Rectal smooth muscle tissue (tissue), 1 donor: ENCODE measurements at regions not wholly inside any gene's neighbourhood (a gene's known extent, or its start where the extent isn't known, plus 50 kb on each side); places are given as distances from the start of the nearest gene placed in this dataset.

Source experiments
- H3K27ac ChIP-seq: one replicate; pipeline ENCODE4 v1.7.0; 2013; ENCODE audit warnings: low read depth, low read length, inconsistent platforms
- H3K27me3 ChIP-seq: one replicate; pipeline ENCODE4 v1.7.0; 2013; ENCODE audit warnings: low read length; ENCODE audit not compliant: control insufficient read depth, insufficient read depth
- H3K36me3 ChIP-seq: one replicate; pipeline ENCODE4 v1.7.0; 2013; ENCODE audit warnings: low read length; ENCODE audit not compliant: control insufficient read depth, insufficient read depth
- H3K4me1 ChIP-seq: one replicate; pipeline ENCODE4 v1.7.0; 2013; ENCODE audit warnings: low read length; ENCODE audit not compliant: control insufficient read depth, insufficient read depth
- H3K4me3 ChIP-seq: one replicate; pipeline ENCODE4 v1.7.0; 2013; ENCODE audit warnings: low read length
- H3K9ac ChIP-seq: one replicate; pipeline ENCODE4 v1.7.0; 2013; ENCODE audit warnings: low read length

- no peak overlapping the region for H3K27ac ChIP-seq
- H3K4me1 ChIP-seq = no peaks in the 10 kb centered on the region
- H3K36me3 ChIP-seq = no peaks in the 10 kb centered on the region
- no peak overlapping the region for H3K9ac ChIP-seq
- no peak overlapping the region for H3K4me3 ChIP-seq
- H3K27me3 ChIP-seq = no peaks in the 10 kb centered on the region
Measured at GRCh38 chr10:90414926-90415325, 442.9 kb downstream of the HTR7 start.

DNA sequence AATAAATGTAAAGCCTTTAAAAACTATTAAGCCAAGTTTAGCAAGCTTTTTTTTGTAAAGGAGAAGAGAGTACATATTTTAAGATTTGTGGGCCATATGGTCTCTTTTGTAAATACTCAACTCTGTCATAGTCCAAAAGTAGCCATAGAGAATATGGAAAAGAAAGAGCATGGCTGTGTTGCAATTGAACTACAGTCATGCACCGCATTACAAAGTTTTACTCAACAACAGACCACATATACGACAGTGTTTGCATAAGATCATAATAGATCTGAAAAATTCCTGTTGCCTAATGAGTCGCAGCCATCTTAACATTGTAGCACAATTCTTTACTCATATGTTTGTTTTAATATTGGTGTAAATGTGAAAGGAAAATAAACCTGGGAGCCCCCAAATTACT lies 440.8 kb downstream of the HTR7 start:
- Histone ChIP-seq H3K4me3 (no peak overlapping the region), H3K4me1 (no peaks in the 10 kb centered on the region), H3K36me3 (no peaks in the 10 kb centered on the region), H3K27ac (no peak overlapping the region), H3K27me3 (no peaks in the 10 kb centered on the region), H3K9ac (no peak overlapping the region)

DNA sequence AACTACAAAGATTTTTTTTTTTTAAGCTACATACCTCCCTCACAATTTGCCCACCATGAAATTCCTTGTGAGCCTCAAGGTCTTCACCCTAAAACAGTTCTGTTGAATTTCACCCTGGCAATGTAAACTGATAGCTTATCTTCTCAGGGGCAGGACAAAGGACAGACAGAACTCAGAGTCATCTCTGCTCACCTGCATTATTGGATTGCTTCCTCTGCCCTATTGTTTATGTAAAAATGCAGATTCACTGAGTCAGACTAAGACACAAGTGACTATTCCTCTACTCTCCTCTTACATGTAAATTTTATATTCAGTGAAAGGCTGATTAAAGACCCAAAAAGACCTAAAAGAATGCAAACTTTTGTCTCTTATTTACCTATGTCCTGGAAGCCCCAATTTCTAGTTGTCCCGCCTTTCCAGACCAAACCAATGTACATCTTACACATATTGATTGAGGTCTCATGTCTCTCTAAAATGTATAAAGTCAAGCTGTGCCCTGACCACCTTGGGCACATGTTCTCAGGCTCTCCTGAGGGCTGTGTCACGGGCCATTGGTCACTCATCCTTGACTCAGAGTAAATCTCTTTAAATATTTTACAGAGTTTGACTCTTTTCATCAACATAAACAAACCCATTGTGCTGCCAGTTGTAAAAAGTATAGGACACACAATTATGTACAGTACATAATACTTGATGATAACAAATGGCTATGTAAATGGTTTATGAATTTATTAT lies 440.2 kb downstream of the HTR7 start:
- Histone ChIP-seq H3K27me3 (no peaks in the 10 kb centered on the region), H3K27ac (no peak overlapping the region), H3K36me3 (no peaks in the 10 kb centered on the region), H3K4me1 (no peaks in the 10 kb centered on the region), H3K4me3 (no peak overlapping the region), H3K9ac (no peak overlapping the region)

DNA sequence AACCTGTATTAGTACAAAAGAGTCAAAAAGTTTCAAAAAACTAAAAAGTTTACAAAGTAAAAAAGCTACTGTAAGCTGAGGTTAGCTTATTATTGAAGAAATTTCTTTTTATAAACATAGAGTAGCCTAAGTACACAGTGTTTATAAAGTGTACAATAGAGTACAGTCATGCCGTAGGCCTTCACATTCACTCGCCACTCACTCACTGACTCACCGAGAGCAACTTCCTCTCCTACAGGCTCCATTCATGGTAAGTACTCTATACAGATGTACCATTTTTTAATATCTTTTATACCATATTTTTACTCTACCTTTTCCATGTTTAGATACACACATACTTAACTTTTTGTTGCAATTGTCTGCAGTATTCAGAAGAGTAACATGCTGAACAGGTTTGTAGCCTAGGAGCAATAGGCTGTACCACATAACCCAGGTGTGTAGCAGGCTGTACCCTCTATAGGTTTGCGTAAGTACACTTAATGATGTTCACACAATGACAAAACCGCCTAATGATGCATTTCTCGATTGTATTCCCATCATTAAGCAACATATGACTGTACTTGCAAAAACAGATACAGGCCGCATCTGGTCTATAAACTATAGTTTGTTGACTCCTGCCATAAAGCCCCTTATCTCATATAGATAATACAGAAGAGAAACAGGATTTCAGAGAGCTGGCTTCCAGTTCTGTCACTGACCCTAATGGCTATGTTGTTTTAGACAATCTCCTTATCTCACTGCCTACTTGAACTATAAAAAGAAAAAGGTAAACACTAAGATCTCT lies 438.8 kb downstream of the HTR7 start:
- Histone ChIP-seq H3K4me1 (no peaks in the 10 kb centered on the region), H3K27ac (no peak overlapping the region), H3K9ac (no peak overlapping the region), H3K4me3 (no peak overlapping the region), H3K36me3 (no peaks in the 10 kb centered on the region), H3K27me3 (no peaks in the 10 kb centered on the region)

GRCh38 chr10:90420637-90421318 lies 437.1 kb downstream of the HTR7 start:
- no peak overlapping the region for H3K4me3 ChIP-seq
- no peaks in the 10 kb centered on the region for H3K27me3 ChIP-seq
- H3K36me3 ChIP-seq = no peaks in the 10 kb centered on the region
- no peak overlapping the region for H3K9ac ChIP-seq
- no peak overlapping the region for H3K27ac ChIP-seq
- no peaks in the 10 kb centered on the region for H3K4me1 ChIP-seq

DNA sequence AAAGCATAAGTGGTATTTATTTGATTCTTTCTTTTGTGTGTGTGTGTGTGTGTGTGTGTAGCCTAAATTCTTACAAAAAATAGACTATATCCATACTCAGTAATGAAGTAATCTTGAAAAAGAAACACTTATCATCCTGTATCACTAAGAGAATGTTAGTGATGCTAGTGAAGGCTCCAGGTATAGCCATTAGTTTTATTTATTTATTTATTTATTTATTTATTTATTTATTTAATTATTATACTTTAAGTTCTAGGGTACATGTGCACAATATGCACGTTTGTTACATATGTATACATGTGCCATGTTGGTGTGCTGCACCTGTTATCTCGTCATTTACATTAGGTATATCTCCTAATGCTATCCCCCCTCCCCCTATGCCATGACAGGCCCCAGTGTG lies 436.0 kb downstream of the HTR7 start:
- Histone ChIP-seq H3K4me3 (no peak overlapping the region), H3K27me3 (no peaks in the 10 kb centered on the region), H3K36me3 (no peaks in the 10 kb centered on the region), H3K9ac (no peak overlapping the region), H3K4me1 (no peaks in the 10 kb centered on the region), H3K27ac (no peak overlapping the region)

DNA sequence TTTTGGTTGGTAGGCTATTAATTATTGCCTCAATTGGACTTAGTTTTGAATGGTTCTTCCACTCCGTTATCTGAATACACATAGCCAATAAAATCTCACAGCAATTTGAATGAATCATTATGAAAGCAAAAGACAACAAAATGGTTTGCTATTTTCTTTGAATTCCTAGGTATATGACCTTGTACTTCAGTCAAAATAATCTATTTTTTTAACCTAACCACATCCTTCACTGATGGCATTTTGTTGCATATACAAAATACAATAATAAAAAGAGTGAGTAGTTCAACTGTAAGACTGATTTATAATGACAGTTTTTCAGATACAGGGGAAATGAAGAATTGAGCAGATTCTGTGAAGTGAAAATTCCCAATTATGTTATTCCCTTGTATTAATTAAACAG lies 433.1 kb downstream of the HTR7 start:
- Histone ChIP-seq H3K4me3 (no peak overlapping the region), H3K4me1 (no peaks in the 10 kb centered on the region), H3K27ac (no peak overlapping the region), H3K27me3 (no peaks in the 10 kb centered on the region), H3K36me3 (no peaks in the 10 kb centered on the region), H3K9ac (no peak overlapping the region)

- H3K4me3 ChIP-seq = no peak overlapping the region
- no peak overlapping the region for H3K27ac ChIP-seq
- no peaks in the 10 kb centered on the region for H3K4me1 ChIP-seq
- no peaks in the 10 kb centered on the region for H3K36me3 ChIP-seq
- H3K9ac ChIP-seq = no peak overlapping the region
- no peaks in the 10 kb centered on the region for H3K27me3 ChIP-seq
Measured at GRCh38 chr10:90430186-90430585, 427.7 kb downstream of the HTR7 start.

DNA sequence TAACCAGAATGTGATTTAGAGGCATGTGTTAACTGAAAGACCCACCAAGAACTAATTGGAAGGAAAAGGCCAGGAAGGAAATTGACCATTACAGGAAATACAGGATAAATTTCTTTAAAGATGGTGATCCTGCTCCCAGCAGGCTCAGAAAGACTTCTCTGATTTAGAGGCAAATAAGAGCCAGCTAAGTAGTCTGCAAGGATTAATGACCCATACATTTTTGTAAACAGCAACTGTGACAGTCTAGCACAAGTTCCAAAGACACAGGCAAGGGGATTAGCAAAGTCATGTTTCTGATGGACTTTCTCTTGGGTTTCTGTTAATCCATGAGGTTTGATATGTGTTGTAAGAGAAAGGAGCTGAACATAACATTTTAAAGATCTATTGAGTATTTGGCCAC lies 425.0 kb downstream of the HTR7 start:
- Histone ChIP-seq H3K4me3 (no peak overlapping the region), H3K27me3 (no peaks in the 10 kb centered on the region), H3K4me1 (no peaks in the 10 kb centered on the region), H3K27ac (no peak overlapping the region), H3K36me3 (no peaks in the 10 kb centered on the region), H3K9ac (no peak overlapping the region)

DNA sequence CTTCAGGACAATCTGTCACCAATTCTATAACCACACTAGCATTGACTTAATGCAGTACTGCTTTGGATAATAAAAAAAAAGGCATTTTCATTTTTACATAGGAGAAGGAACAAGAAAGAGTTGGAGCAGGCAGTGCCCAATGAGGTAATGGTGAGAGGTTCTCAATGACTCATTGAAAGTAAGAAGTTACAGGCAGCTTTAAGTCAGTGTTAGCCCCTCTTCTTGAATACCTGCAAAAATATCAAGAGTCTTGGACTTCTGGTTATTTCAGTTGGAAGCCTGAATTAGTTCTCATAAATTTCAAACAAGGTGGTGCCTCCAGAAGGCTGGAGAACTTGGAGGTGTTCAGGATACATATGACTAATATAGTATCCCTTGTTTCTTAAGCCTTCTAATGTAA lies 422.5 kb downstream of the HTR7 start:
- no peaks in the 10 kb centered on the region for H3K27me3 ChIP-seq
- no peak overlapping the region for H3K27ac ChIP-seq
- H3K4me3 ChIP-seq = no peak overlapping the region
- no peaks in the 10 kb centered on the region for H3K36me3 ChIP-seq
- H3K4me1 ChIP-seq = no peaks in the 10 kb centered on the region
- H3K9ac ChIP-seq = no peak overlapping the region

GRCh38 chr10:90437452-90437851 lies 420.4 kb downstream of the HTR7 start:
- Histone ChIP-seq H3K9ac (no peak overlapping the region), H3K4me1 (no peaks in the 10 kb centered on the region), H3K36me3 (no peaks in the 10 kb centered on the region), H3K27ac (no peak overlapping the region), H3K27me3 (no peaks in the 10 kb centered on the region), H3K4me3 (no peak overlapping the region)

GRCh38 chr10:90440870-90441269 lies 417.0 kb downstream of the HTR7 start:
- H3K36me3 ChIP-seq = no peaks in the 10 kb centered on the region
- no peaks in the 10 kb centered on the region for H3K27me3 ChIP-seq
- no peaks in the 10 kb centered on the region for H3K4me1 ChIP-seq
- no peak overlapping the region for H3K4me3 ChIP-seq
- no peak overlapping the region for H3K27ac ChIP-seq
- no peak overlapping the region for H3K9ac ChIP-seq
